B cell (primary cell): ENCODE measurements at regions not wholly inside any gene's neighbourhood (a gene's known extent, or its start where the extent isn't known, plus 50 kb on each side); places are given as distances from the start of the nearest gene placed in this dataset.

Source experiments
- ATAC-seq: fragments of 200-7000 bp; cut with Tn5 transposase; one replicate; pipeline ENCODE4 v1.10.0; 2021; ENCODE audit warnings: low read depth, mild to moderate bottlenecking, moderate number of reproducible peaks, moderate library complexity
- CTCF ChIA-PET: fragments of 350-600 bp; sonication (Branson Sonifier 250); formaldehyde crosslinking; loops from one replicate; lab custom pipeline; 2021; ENCODE audit warnings: antibody characterized with exemption, inconsistent platforms; lab: Charles Lee
- POLR2A ChIA-PET: fragments of 350-600 bp; sonication (Branson Sonifier 250); formaldehyde crosslinking; loops from one replicate; lab custom pipeline; 2021; ENCODE audit warnings: antibody characterized with exemption; lab: Charles Lee
- DNase-seq: peaks from one replicate; pipeline ENCODE4 v3.0.0; 2013
- H2AFZ ChIP-seq: 2 replicates; pipeline ENCODE4 v1.6.1; 2012; ENCODE audit warnings: mild to moderate bottlenecking, low read depth, low read length; ENCODE audit not compliant: insufficient read depth, poor library complexity, severe bottlenecking
- H3K27ac ChIP-seq, 2 donors: 1 replicate in 1 of 2; 2 replicates in 1 of 2; pipeline ENCODE4 v1.5.1; 2012 to 2013; ENCODE audit warnings: low read length in 2 of 2, mild to moderate bottlenecking in 2 of 2, moderate library complexity in 1 of 2
- H3K27me3 ChIP-seq, 4 experiments: fragments of 200-600 bp in 1 of 4; sonication (generic) in 1 of 4; replicated peaks in 1 of 4; 1 replicate in 2 of 4; 2 replicates in 2 of 4; pipeline versions ENCODE4 v1.6.1 to v1.7.0; 2013 to 2016; ENCODE audit warnings: low read length in 3 of 4, mild to moderate bottlenecking in 2 of 4, mixed read lengths in 1 of 4, moderate library complexity in 1 of 4; ENCODE audit not compliant: insufficient read depth in 4 of 4, control insufficient read depth in 3 of 4; ENCODE audit errors: control extremely low read depth in 1 of 4
- H3K36me3 ChIP-seq, 2 experiments: replicated peaks in 1 of 2; 1 replicate in 1 of 2; 2 replicates in 1 of 2; pipeline versions ENCODE4 v1.6.1 to v1.7.1; 2013; ENCODE audit warnings: low read length in 1 of 2; ENCODE audit not compliant: insufficient read depth in 2 of 2, control insufficient read depth in 1 of 2; ENCODE audit errors: control extremely low read depth in 1 of 2, extremely low read depth in 1 of 2
- H3K4me1 ChIP-seq, 2 donors: fragments of 200-600 bp in 1 of 2; sonication (generic) in 1 of 2; 1 replicate in 1 of 2; 2 replicates in 1 of 2; pipeline versions ENCODE4 v1.5.1 to v1.6.1; 2013 to 2017; ENCODE audit warnings: low read length in 2 of 2; ENCODE audit not compliant: control insufficient read depth in 2 of 2, insufficient read depth in 2 of 2
- H3K4me2 ChIP-seq: replicated peaks from 2 replicates; pipeline ENCODE3; 2012; ENCODE audit warnings: mild to moderate bottlenecking, low read depth, low read length; ENCODE audit not compliant: poor library complexity, severe bottlenecking
- H3K4me3 ChIP-seq, 5 experiments: fragments of 200-600 bp in 1 of 5; sonication (generic) in 1 of 5; 1 replicate in 3 of 5; 2 replicates in 2 of 5; pipeline versions ENCODE4 v1.5.1 to v1.7.0; 2011 to 2016; ENCODE audit warnings: low read length in 4 of 5, mild to moderate bottlenecking in 4 of 5, low read depth in 2 of 5, control low read depth in 1 of 5, moderate library complexity in 1 of 5; ENCODE audit not compliant: insufficient read depth in 1 of 5; ENCODE audit errors: control extremely low read depth in 1 of 5, extremely low read depth in 1 of 5
- H3K79me2 ChIP-seq: fragments of 200-600 bp; sonication (generic); one replicate; pipeline ENCODE4 v1.6.0; 2016; ENCODE audit warnings: low read length; ENCODE audit not compliant: control insufficient read depth, insufficient read depth
- H3K9ac ChIP-seq: fragments of 200-600 bp; sonication (generic); 2 replicates; pipeline ENCODE4 v1.6.1; 2017; ENCODE audit warnings: mild to moderate bottlenecking, low read length, moderate library complexity
- H3K9me3 ChIP-seq, 3 donors: one replicate each; pipeline versions ENCODE4 v1.6.1 to v1.7.1; 2013; ENCODE audit warnings: low read length in 2 of 3; ENCODE audit not compliant: control insufficient read depth in 2 of 3, insufficient read depth in 1 of 3; ENCODE audit errors: control extremely low read depth in 1 of 3
- H4K20me1 ChIP-seq: 2 replicates; pipeline ENCODE4 v1.6.0; 2012; ENCODE audit warnings: mild to moderate bottlenecking, low read length; ENCODE audit not compliant: insufficient read depth, control insufficient read depth, poor library complexity, severe bottlenecking
- H3K27ac Mint-ChIP-seq: one replicate; pipeline ENCODE4 v1.8.0; 2021; ENCODE audit warnings: mixed read lengths
- H3K27me3 Mint-ChIP-seq: one replicate; pipeline ENCODE4 v1.8.0; 2021; ENCODE audit warnings: mixed read lengths
- H3K4me1 Mint-ChIP-seq: one replicate; pipeline ENCODE4 v1.8.0; 2021; ENCODE audit warnings: mixed read lengths
- H3K4me3 Mint-ChIP-seq: one replicate; pipeline ENCODE4 v1.8.0; 2021; ENCODE audit warnings: mixed read lengths
- H3K9me3 Mint-ChIP-seq: one replicate; pipeline ENCODE4 v1.8.0; 2022; ENCODE audit warnings: mixed read lengths; ENCODE audit not compliant: insufficient read depth
- EZH2 ChIP-seq: IDR thresholded peaks from 2 replicates; pipeline ENCODE4 v1.6.1; 2012; ENCODE audit warnings: borderline replicate concordance, low read depth, mild to moderate bottlenecking, moderate library complexity, low read length; ENCODE audit not compliant: insufficient read depth, poor library complexity, severe bottlenecking
- WGBS: methylation state at CpG from one replicate; pipeline ENCODE4 v1.1.5; 2013; ENCODE audit warnings: missing lambda C conversion rate; ENCODE audit not compliant: insufficient coverage; 5-methylcytosine and 5-hydroxymethylcytosine counted together
- intact Hi-C: fragments of 100-400 bp; cut with micrococcal nuclease; formaldehyde crosslinking; loops from one replicate; pipeline ENCODE4 v1.10.0; 2022
- TF ChIP-seq, protein P1 (sequence below): fragments of 200-600 bp; IDR thresholded peaks from one replicate; pipeline ENCODE4 v1.8.0; 2022; ENCODE audit warnings: antibody characterized with exemption, mild to moderate bottlenecking

DNA sequence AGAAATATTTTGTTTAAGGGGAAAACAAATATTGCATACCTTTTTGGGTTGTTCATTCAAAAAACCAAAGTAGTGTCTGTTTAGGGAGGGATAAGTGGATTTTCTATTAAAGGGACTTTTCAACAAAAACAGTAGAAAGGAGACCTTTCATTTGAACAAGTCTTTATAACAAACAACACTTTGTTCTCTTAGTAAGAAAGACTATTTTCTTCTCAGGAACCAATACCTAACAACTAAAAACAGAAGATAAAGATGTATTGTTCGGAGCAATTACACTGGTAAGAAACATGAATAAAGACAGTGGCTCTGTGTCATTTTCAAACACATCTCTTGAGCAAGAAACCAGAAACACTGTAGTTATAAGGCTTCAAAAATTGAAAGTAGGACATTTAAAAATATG lies 1610.1 kb upstream of the PCDH20 start:
- ChIA-PET CTCF (no interaction called here), POLR2A (no interaction called here)
- DNase-seq (no peak), ATAC-seq (no peak)
- intact Hi-C loops, result no loop called here
- Mint-ChIP-seq H3K27ac (no peak overlapping the region), H3K9me3 (peaks cover 3% of the 10 kb centered on the region), H3K27me3 (no peaks in the 10 kb centered on the region), H3K4me3 (no peak overlapping the region), H3K4me1 (no peaks in the 10 kb centered on the region)
- Histone ChIP-seq H3K9ac (no peak overlapping the region), H3K27ac (no peak overlapping the region), H3K4me1 (no peaks in the 10 kb centered on the region), H3K9me3 (no peaks in the 10 kb centered on the region), H2AFZ (no peak overlapping the region), H4K20me1 (no peaks in the 10 kb centered on the region), H3K4me3 (no peak overlapping the region), H3K4me2 (no peak overlapping the region), H3K79me2 (no peaks in the 10 kb centered on the region), H3K27me3 (no peaks in the 10 kb centered on the region), H3K36me3 (no peaks in the 10 kb centered on the region)
- TF ChIP-seq, protein P1, sequence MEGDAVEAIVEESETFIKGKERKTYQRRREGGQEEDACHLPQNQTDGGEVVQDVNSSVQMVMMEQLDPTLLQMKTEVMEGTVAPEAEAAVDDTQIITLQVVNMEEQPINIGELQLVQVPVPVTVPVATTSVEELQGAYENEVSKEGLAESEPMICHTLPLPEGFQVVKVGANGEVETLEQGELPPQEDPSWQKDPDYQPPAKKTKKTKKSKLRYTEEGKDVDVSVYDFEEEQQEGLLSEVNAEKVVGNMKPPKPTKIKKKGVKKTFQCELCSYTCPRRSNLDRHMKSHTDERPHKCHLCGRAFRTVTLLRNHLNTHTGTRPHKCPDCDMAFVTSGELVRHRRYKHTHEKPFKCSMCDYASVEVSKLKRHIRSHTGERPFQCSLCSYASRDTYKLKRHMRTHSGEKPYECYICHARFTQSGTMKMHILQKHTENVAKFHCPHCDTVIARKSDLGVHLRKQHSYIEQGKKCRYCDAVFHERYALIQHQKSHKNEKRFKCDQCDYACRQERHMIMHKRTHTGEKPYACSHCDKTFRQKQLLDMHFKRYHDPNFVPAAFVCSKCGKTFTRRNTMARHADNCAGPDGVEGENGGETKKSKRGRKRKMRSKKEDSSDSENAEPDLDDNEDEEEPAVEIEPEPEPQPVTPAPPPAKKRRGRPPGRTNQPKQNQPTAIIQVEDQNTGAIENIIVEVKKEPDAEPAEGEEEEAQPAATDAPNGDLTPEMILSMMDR, result no peak
- no peak for TF ChIP-seq EZH2
- WGBS, result no CpG with 5 or more reads among the region's 1 CpG

DNA sequence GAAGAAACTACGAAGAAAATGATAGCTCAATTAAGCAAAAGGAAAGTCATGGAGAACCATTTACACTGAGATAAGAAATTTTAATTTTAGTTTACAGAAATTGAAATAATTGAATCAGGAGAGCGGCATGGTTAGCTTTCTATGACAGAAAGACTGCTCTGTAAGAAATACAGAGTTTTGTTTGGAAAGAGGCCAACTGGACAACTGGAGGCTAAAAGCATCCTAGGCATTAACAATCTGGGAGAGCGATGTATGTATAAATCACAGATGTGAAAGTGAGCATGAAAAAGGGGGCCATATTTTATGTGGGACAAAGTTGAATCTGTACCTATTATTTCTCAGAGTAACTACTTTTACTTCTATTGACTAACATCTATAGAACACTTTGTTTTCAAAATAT lies 1608.8 kb upstream of the PCDH20 start:
- H3K36me3 ChIP-seq, result no peaks in the 10 kb centered on the region
- H4K20me1 ChIP-seq, result no peaks in the 10 kb centered on the region
- WGBS, result 100% methylated on average over 1 of the region's 3 CpGs
- Mint-ChIP-seq H3K27ac (no peak overlapping the region), H3K27me3 (no peaks in the 10 kb centered on the region), H3K9me3 (peaks cover 3% of the 10 kb centered on the region), H3K4me1 (no peaks in the 10 kb centered on the region), H3K4me3 (no peak overlapping the region)
- no peak overlapping the region for H3K9ac ChIP-seq
- intact Hi-C loops, result no loop called here
- no peak overlapping the region for H3K27ac ChIP-seq
- no peaks in the 10 kb centered on the region for H3K4me1 ChIP-seq
- no peak overlapping the region for H3K4me2 ChIP-seq
- H3K79me2 ChIP-seq, result no peaks in the 10 kb centered on the region
- no peak overlapping the region for H2AFZ ChIP-seq
- H3K4me3 ChIP-seq, result no peak overlapping the region
- no peaks in the 10 kb centered on the region for H3K27me3 ChIP-seq
- no peaks in the 10 kb centered on the region for H3K9me3 ChIP-seq
- no peak for DNase-seq
- TF ChIP-seq, protein P1, result no peak
- no peak for TF ChIP-seq EZH2
- ChIA-PET POLR2A (no interaction called here), CTCF (no interaction called here)
- ATAC-seq, result no peak
